Choroid plexus epithelial cell (primary cell): ENCODE measurements at regions not wholly inside any gene's neighbourhood (a gene's known extent, or its start where the extent isn't known, plus 50 kb on each side); places are given as distances from the start of the nearest gene placed in this dataset.
"Not testable (repeated sequence)": the region's sequence is repeated elsewhere in the genome, so short reads cannot be mapped to it uniquely, and the experiment has no call there.

Experiments used
- DNase-seq: peaks from one replicate; pipeline ENCODE4 v3.0.0-alpha.2; 2010; ENCODE audit warnings: low read depth
- H3K4me3 ChIP-seq: 2 replicates; pipeline ENCODE4 v1.5.1; 2011; ENCODE audit warnings: low read depth, mild to moderate bottlenecking, control low read depth, low read length, moderate library complexity
- TF ChIP-seq, protein P1 (sequence below): conservative IDR thresholded peaks from 2 replicates; pipeline ENCODE4 v1.5.1; 2011; ENCODE audit warnings: low read depth, mild to moderate bottlenecking, control low read depth, inconsistent platforms, low read length, moderate library complexity

DNA sequence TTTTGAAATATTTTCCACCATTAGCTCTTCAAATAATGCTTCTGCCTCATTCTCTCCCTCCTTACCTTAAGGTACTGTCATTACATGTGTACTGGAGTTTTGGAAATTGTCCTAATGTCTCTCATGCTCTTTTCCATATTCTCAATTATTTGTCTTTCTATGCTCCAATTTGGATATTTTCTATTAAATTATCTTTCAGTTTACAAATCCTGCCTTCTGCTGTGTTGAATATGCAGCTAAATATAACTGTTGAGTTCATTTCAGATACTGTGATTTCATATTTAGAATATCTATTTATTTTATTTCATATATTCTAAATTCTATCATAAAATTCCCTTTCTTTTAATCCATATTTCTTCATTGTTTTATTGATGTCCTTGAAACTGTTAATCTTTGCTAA, 388.0 kb upstream of the CDIN1 start:
- no peak for DNase-seq
- TF ChIP-seq, protein P1, sequence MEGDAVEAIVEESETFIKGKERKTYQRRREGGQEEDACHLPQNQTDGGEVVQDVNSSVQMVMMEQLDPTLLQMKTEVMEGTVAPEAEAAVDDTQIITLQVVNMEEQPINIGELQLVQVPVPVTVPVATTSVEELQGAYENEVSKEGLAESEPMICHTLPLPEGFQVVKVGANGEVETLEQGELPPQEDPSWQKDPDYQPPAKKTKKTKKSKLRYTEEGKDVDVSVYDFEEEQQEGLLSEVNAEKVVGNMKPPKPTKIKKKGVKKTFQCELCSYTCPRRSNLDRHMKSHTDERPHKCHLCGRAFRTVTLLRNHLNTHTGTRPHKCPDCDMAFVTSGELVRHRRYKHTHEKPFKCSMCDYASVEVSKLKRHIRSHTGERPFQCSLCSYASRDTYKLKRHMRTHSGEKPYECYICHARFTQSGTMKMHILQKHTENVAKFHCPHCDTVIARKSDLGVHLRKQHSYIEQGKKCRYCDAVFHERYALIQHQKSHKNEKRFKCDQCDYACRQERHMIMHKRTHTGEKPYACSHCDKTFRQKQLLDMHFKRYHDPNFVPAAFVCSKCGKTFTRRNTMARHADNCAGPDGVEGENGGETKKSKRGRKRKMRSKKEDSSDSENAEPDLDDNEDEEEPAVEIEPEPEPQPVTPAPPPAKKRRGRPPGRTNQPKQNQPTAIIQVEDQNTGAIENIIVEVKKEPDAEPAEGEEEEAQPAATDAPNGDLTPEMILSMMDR, result no peak

DNA sequence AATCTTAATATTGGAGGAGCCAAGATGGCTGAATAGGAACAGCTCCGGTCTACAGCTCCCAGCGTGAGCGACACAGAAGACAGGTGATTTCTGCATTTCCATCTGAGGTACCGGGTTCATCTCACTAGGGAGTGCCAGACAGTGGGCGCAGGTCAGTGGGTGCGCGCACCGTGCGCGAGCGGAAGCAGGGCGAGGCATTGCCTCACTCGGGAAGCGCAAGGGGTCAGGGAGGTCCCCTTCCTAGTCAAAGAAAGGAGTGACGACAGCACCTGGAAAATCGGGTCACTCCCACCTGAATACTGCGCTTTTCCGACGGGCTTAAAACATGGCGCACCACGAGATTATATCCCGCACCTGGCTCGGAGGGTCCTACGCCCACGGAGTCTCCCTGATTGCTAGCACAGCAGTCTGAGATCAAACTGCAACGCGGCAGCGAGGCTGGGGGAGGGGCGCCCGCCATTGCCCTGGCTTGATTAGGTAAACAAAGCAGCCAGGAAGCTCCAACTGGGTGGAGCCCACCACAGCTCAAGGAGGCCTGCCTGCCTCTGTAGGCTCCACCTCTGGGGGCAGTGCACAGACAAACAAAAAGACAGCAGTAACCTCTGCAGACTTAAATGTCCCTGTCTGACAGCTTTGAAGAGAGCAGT, 383.9 kb upstream of the CDIN1 start:
- DNase-seq, H3K4me3 ChIP-seq: not testable (repeated sequence)

More for the DNA sequence above, 388.0 kb upstream of the CDIN1 start:
- H3K4me3 ChIP-seq, result no peak overlapping the region

DNA sequence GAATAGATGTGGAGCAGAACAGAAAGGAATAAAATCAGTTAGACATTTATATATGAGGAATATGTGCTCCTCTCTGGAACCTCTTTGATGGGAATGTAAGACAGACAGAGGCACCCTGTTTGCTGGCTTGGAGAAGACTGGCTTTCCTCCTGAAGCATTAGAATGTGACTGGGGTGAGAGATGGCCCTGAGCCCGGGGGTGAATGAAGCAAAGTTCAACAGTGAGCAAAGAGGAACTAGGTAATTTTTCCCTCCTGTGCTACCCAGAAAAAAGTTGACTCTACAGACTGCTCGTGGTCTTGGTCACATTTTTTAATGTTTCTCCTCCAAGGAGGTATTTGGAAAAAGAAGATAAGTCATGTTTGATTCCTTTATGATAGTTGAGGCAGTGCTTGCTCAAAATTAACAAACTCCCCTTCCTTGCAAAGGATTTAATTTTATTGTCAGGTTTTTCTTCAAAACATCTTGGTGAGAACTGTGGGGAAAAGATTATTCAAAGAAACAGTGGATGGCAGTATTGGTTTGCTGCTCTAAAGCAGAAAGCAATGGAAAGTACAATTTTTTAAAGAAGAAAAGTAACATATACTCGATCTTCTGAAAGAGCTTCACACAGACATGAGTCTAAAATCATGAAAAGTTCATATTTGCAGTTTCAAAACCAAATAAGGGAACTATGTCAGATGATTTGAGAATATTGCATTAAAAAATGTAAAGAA, 370.4 kb upstream of the CDIN1 start:
- TF ChIP-seq, protein P1, result no peak
- H3K4me3 ChIP-seq, result no peak overlapping the region
- DNase-seq, result peak; percentile 41

DNA sequence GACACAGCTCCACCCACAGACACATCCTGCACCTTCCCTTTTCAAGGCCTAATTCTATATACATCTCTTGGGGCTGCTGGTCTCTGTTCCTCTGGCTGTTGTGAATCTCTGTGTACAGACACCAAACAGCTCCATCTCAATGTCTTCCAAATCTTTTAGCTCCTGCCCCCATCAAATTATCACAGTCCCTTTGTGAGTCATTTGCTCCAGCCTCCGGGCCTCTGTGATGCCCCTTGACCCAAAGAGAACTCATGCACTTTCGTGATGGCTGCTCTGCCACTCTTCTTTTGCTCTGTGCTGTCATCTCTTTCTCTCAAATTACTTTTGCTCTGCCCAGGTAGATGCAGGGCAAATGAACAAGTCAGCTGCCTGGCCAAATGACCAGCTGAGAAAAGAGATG, 369.0 kb upstream of the CDIN1 start:
- no peak for DNase-seq
- H3K4me3 ChIP-seq, result no peak overlapping the region
- TF ChIP-seq, protein P1, result no peak

DNA sequence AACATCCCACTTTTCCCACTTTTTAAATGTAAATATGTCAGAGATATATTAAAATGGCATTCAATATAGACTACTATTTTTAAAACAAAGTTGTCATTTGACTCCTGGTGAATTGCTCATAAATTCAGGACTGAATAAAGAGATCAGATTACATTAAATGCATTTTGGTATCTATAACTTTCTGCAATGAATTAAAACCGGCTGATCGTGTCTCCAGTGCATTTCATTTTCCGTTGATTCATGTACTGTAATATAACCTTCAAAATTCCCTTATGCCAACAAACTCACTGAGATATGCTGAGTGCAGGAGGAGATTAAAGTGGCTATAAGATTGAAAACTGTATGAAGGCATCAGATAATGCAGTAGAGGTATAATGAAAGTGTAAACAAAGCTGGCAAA, 361.1 kb upstream of the CDIN1 start:
- no peak for DNase-seq
- no peak overlapping the region for H3K4me3 ChIP-seq
- TF ChIP-seq, protein P1, result no peak

DNA sequence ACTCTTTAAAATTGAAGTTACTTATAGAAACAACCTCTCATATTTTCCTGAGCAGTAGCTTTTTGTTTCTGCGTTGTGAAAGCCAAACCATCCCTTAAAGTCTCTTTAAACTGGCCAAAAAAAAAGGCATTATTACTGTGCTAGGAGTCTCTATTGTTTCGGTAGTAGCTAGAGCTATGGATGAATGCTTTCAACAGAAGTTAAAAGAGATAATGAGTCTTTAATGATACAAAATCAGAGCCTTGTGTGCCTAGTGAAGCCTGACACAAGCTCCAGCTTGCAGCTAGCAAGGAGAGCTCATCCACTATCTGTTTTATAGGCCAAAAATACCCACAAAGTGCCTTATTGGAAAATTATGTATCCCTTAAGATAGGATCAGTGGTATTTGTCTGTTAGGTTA, 360.4 kb upstream of the CDIN1 start:
- TF ChIP-seq, protein P1, result no peak
- H3K4me3 ChIP-seq, result no peak overlapping the region
- no peak for DNase-seq

DNA sequence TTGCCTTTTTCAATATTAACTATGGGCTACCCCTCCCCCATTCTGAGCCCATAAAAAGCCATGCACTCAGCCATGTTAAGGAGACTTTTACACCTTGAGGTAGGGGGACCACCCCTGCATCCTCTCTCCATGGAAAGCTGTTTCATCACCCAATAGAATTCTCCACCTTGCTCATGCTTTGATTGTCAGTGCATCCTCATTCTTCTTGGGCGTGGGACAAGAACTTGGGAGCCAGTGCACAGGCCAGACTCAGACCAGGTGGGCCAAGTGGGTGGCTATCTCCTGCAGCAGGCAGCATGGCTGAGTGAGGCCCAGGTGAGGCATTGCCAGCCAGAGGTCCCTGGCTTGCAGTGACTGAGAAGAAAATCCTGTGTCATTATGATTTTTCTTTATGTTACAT, 357.4 kb upstream of the CDIN1 start:
- no peak for DNase-seq
- H3K4me3 ChIP-seq, result no peak overlapping the region
- TF ChIP-seq, protein P1, result no peak
